22Rv1 (cell line): ENCODE measurements at regions not wholly inside any gene's neighbourhood (a gene's known extent, or its start where the extent isn't known, plus 50 kb on each side); places are given as distances from the start of the nearest gene placed in this dataset.

Experiments
- ZFX ChIP-seq: fragments of 450-650 bp; IDR thresholded peaks from 2 replicates; pipeline ENCODE4 v1.6.1; 2017; ENCODE audit warnings: antibody characterized with exemption, borderline replicate concordance
- TF ChIP-seq, protein P1 (sequence below): fragments of 450-650 bp; IDR thresholded peaks from 2 replicates; pipeline ENCODE4 v1.5.1; 2017; ENCODE audit warnings: mild to moderate bottlenecking

DNA sequence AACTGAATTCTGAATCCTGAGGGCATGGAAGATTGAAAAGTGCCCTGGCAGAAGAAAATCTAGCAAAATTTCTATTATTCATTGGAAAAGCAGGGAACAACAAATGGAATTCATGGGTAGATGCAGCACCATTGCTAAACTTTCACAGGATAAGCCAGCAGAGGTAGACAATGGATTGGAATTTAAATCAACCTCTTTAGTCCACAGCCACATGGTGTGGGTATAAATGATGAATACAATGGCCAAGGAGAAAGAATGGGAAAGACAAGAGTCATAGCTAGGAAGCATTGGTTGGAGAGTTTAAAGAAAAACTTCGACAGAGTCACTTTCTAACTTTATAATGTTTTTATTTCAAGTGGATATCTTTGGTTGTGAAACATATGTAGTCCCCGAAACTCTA, 332.8 kb upstream of the PUDP start:
- TF ChIP-seq, protein P1, sequence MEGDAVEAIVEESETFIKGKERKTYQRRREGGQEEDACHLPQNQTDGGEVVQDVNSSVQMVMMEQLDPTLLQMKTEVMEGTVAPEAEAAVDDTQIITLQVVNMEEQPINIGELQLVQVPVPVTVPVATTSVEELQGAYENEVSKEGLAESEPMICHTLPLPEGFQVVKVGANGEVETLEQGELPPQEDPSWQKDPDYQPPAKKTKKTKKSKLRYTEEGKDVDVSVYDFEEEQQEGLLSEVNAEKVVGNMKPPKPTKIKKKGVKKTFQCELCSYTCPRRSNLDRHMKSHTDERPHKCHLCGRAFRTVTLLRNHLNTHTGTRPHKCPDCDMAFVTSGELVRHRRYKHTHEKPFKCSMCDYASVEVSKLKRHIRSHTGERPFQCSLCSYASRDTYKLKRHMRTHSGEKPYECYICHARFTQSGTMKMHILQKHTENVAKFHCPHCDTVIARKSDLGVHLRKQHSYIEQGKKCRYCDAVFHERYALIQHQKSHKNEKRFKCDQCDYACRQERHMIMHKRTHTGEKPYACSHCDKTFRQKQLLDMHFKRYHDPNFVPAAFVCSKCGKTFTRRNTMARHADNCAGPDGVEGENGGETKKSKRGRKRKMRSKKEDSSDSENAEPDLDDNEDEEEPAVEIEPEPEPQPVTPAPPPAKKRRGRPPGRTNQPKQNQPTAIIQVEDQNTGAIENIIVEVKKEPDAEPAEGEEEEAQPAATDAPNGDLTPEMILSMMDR, result no peak
- no peak for TF ChIP-seq ZFX
